ENCODE measurements at regions not wholly inside any gene's neighbourhood (a gene's known extent, or its start where the extent isn't known, plus 50 kb on each side); places are given as distances from the start of the nearest gene placed in this dataset.

DNA sequence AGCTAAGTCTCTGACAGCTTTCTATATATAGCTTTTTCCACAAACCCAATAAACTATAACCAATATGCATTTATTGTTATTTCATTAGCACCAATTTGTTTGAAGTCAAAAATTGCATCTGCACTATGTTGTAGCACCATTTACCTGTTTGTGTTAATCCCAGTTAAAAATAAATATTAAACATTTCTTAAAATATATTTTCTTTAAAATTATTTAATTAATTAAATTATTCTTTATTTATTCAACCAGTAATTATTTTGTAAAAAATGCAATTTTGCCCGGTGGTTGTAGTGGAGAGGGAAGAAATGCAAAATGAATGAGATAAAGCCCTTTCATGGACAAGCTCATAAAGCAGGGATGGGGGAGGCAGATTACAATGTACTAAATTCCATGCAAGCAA is 1257.9 kb downstream of the PCDH17 start:
- H3K4me3 ChIP-seq (replicated peaks in 1 of 2; ENCODE audit: low read depth in 2 of 2, low read length in 2 of 2): no peak overlapping the region
- DNase-seq (ENCODE audit: low read depth in 2 of 2): no peak
- TF ChIP-seq, protein P1, sequence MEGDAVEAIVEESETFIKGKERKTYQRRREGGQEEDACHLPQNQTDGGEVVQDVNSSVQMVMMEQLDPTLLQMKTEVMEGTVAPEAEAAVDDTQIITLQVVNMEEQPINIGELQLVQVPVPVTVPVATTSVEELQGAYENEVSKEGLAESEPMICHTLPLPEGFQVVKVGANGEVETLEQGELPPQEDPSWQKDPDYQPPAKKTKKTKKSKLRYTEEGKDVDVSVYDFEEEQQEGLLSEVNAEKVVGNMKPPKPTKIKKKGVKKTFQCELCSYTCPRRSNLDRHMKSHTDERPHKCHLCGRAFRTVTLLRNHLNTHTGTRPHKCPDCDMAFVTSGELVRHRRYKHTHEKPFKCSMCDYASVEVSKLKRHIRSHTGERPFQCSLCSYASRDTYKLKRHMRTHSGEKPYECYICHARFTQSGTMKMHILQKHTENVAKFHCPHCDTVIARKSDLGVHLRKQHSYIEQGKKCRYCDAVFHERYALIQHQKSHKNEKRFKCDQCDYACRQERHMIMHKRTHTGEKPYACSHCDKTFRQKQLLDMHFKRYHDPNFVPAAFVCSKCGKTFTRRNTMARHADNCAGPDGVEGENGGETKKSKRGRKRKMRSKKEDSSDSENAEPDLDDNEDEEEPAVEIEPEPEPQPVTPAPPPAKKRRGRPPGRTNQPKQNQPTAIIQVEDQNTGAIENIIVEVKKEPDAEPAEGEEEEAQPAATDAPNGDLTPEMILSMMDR (IDR thresholded peaks at IDR 0.05; ENCODE audit: low read depth, low read length): no peak

DNA sequence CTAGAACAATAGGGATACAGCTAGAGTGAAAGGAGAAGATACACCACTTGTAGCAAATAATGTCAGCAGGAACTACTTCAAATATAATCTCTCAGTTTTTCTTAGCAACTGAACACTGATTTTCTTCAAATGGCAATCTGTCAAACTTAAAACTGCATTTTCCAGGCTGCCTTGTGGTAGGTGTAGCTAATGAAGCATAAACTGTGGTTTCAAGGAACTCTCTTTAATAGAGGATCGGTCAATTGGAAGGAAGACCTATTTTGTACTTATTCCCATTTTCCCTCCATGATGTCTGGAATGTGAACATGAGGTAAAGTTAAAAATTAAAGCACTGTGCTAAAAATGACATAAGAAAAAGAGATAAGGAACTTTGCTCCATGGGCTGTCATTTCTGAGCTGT is 1261.9 kb downstream of the PCDH17 start:
- no peak for DNase-seq (ENCODE audit: low read depth in 2 of 2)
- no peak overlapping the region for H3K4me3 ChIP-seq (replicated peaks in 1 of 2; ENCODE audit: low read depth in 2 of 2, low read length in 2 of 2)
- TF ChIP-seq, protein P1 (IDR thresholded peaks at IDR 0.05; ENCODE audit: low read depth, low read length): no peak

DNA sequence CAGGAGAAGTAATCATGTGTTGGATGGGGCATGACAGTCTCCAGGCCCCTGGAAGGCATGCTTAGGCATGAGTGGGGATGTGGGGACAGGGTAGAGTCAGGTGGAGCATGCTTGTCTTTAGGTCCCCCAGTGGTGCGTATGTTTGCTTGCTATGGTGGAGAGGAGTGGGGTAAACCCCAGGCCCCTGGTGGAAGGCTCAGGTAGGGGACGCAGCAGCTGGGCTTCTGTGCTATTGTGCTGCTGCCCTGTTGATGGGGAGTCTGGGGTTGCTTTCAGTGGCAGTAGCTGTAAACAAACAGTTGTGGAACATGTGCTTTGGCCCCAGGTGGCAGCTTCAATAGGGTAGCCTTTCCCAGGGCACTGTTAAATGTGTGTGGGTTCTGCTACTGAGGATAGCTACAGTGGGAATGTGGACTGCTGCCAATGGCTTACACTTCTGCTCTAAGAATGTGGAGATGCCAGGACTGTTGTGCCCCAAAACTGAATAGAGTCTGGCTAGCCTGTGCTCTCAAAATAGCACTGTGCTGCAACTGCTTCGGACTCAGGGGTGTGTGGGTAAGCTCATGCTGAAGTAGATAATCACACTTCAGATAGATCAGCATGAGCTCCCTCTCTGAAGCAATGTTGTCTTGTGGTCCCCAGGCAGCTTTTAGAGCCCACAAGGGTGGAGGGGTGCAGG is 1257.3 kb downstream of the DIAPH3 start:
- TF ChIP-seq, protein P1 (IDR thresholded peaks at IDR 0.05; ENCODE audit: low read depth, low read length): no peak
- DNase-seq (ENCODE audit: low read depth in 2 of 2): no peak
- H3K4me3 ChIP-seq (replicated peaks in 1 of 2; ENCODE audit: low read depth in 2 of 2, low read length in 2 of 2): no peak overlapping the region

DNA sequence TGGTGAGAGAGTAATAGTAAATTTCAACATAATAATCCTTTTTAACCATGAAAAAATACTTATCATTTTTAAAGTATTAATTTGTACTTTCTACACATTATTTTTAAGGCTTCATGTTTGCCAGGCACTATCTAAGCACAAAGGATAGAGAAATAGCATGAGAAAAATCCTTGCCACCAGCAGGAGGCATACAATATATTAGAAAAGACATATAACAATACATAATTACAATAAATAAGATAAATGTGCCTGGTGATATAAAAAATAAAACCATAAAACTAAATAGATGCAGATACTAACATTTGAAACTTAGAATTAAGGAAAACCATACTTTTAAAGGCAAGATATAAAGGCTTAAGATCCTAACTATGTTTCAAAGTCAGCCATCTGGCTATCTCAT is 1256.4 kb downstream of the DIAPH3 start:
- TF ChIP-seq, protein P1 (IDR thresholded peaks at IDR 0.05; ENCODE audit: low read depth, low read length): no peak
- H3K4me3 ChIP-seq (replicated peaks in 1 of 2; ENCODE audit: low read depth in 2 of 2, low read length in 2 of 2): no peak overlapping the region
- DNase-seq (ENCODE audit: low read depth in 2 of 2): peak; percentile 8 to 18

DNA sequence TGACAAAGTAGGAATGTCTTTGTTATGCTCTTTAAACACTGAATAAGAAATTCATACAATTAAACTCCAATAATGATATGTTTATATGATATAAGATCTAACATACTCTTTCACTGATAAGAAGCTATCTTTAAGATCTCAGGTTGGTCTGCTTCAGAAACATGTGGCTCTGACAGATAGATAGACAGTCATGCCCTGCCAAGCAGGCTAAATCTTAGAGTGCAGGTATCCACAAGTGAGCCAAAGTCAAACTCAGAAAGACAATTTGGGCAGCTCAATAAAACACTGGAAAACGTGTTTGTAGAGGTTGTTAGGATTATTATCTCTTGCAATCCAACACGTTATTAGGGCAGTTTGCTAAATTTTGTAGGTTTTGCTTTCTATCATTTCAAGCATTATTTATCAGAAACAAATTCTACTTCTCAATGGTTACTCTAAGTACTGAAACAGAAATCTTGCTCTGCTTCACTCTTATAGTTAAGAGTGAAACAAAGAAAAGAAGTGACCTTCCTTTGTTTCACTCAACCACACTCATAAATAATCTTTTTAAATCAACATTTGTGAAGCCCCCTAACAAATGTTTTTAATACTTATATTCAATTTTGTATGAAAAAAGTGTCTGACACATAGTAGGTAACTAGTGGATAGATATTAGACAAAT is 1255.6 kb downstream of the DIAPH3 start:
- H3K4me3 ChIP-seq (replicated peaks in 1 of 2; ENCODE audit: low read depth in 2 of 2, low read length in 2 of 2): no peak overlapping the region
- TF ChIP-seq, protein P1 (IDR thresholded peaks at IDR 0.05; ENCODE audit: low read depth, low read length): no peak
- DNase-seq (ENCODE audit: low read depth in 2 of 2): no peak

DNA sequence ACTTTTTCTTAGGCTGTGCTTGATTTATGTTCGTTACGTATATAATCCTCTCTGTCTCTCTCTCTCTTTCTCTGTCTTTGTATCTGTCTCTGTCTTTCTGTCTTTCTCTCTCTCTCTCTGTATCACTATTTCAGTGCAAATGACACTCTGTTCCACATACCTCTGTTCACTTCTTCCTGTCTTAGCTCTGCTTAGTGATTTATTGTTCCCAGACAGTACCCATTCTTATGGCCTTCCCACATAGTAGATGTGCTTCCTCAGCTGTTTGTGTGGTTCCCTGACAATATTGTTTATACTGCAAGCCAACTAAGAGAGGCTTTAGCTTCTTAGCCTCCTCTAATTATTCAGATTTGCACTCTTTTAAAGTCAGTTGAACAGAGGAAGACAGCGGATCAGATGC is 1244.2 kb downstream of the DIAPH3 start:
- TF ChIP-seq, protein P1 (IDR thresholded peaks at IDR 0.05; ENCODE audit: low read depth, low read length): no peak
- H3K4me3 ChIP-seq (replicated peaks in 1 of 2; ENCODE audit: low read depth in 2 of 2, low read length in 2 of 2): no peak overlapping the region
- no peak for DNase-seq (ENCODE audit: low read depth in 2 of 2)
